Panc1 (cell line): ENCODE measurements at regions not wholly inside any gene's neighbourhood (a gene's known extent, or its start where the extent isn't known, plus 50 kb on each side); places are given as distances from the start of the nearest gene placed in this dataset.

Experiments
- ATAC-seq: fragments of 200-7000 bp; cut with Tn5 transposase; 2 replicates; pipeline ENCODE4 v1.9.1; 2020; ENCODE audit warnings: mild to moderate bottlenecking, moderate library complexity
- BruUV-seq: library from RNA; stranded (reverse); fragments of 400-500 nt; replicated peaks from 2 replicates; lab custom pipeline; 2021; lab: Mats Ljungman, UMichigan
- CTCF ChIA-PET: fragments of 300-600 bp; sonication (Branson Sonifier 250); formaldehyde crosslinking; loops from one replicate; lab custom pipeline; 2022; ENCODE audit warnings: antibody characterized with exemption; lab: Charles Lee
- POLR2A ChIA-PET: fragments of 300-600 bp; sonication (Branson Sonifier 250); formaldehyde crosslinking; loops from one replicate; lab custom pipeline; 2022; ENCODE audit warnings: antibody characterized with exemption; lab: Charles Lee
- DNase-seq: peaks from one replicate; pipeline ENCODE4 v3.0.0-alpha.2; 2010; ENCODE audit warnings: low read depth, low spot score
- H3K27ac ChIP-seq: 2 replicates; pipeline ENCODE4 v1.5.1; 2011; ENCODE audit warnings: mild to moderate bottlenecking, low read length, inconsistent platforms
- H3K27me3 ChIP-seq: fragments of 200-500 bp; sonication (Bioruptor generic); 2 replicates; pipeline ENCODE4 v1.6.0; 2014; ENCODE audit warnings: low read length, inconsistent platforms; ENCODE audit not compliant: control insufficient read depth, insufficient read depth
- H3K36me3 ChIP-seq: fragments of 200-500 bp; sonication (Bioruptor generic); 2 replicates; pipeline ENCODE4 v1.5.1; 2014; ENCODE audit warnings: inconsistent platforms, mild to moderate bottlenecking, low read length, moderate library complexity; ENCODE audit not compliant: control insufficient read depth, insufficient read depth
- H3K4me1 ChIP-seq: 2 replicates; pipeline ENCODE4 v1.5.1; 2011; ENCODE audit warnings: inconsistent platforms, mild to moderate bottlenecking, low read length, moderate library complexity; ENCODE audit not compliant: control insufficient read depth, insufficient read depth
- H3K4me3 ChIP-seq, 2 experiments: 2 replicates each; pipeline ENCODE4 v1.5.1; 2011 to 2012; ENCODE audit warnings: low read depth in 2 of 2, low read length in 2 of 2, mild to moderate bottlenecking in 2 of 2, inconsistent platforms in 1 of 2, moderate library complexity in 1 of 2
- H3K9me3 ChIP-seq: fragments of 200-500 bp; sonication (Bioruptor generic); 2 replicates; pipeline ENCODE4 v1.5.1; 2014; ENCODE audit warnings: low read depth, mild to moderate bottlenecking, inconsistent platforms, low read length, moderate library complexity; ENCODE audit not compliant: control insufficient read depth, insufficient read depth
- CTCF ChIP-seq: fragments of 450-650 bp; IDR thresholded peaks from 2 replicates; pipeline ENCODE4 v1.5.1; 2017; ENCODE audit warnings: mild to moderate bottlenecking
- POLR2AphosphoS5 ChIP-seq: IDR thresholded peaks from 2 replicates; pipeline ENCODE4 v1.6.1; 2012; ENCODE audit warnings: mild to moderate bottlenecking, low read depth, low read length, moderate library complexity
- SIN3A ChIP-seq: IDR thresholded peaks from 2 replicates; pipeline ENCODE4 v1.6.1; 2012; ENCODE audit warnings: low read depth, mild to moderate bottlenecking, low read length, moderate library complexity, borderline replicate concordance; ENCODE audit not compliant: insufficient read depth
- TCF7L2 ChIP-seq: IDR thresholded peaks from 2 replicates; pipeline ENCODE4 v1.6.1; 2011; ENCODE audit warnings: mild to moderate bottlenecking, low read depth, low read length, inconsistent platforms
- in situ Hi-C: cut with HindIII; loops from 2 replicates; pipeline ENCODE4 v1.10.0; 2016; ENCODE audit warnings: low sequenced_read_pairs, low pct_unique_long_range_greater_than_20kb
- intact Hi-C: fragments of 100-400 bp; cut with micrococcal nuclease; formaldehyde crosslinking; loops from one replicate; pipeline ENCODE4 v1.10.0; 2022; ENCODE audit not compliant: unreplicated experiment
- TF ChIP-seq, protein P1 (sequence below), 2 experiments: IDR thresholded peaks; 2 replicates each; pipeline ENCODE4 v1.6.1; 2011 to 2012; ENCODE audit warnings: low read depth in 2 of 2, control low read depth in 1 of 2, low read length in 1 of 2, mild to moderate bottlenecking in 1 of 2, moderate library complexity in 1 of 2; ENCODE audit not compliant: insufficient read depth in 1 of 2

DNA sequence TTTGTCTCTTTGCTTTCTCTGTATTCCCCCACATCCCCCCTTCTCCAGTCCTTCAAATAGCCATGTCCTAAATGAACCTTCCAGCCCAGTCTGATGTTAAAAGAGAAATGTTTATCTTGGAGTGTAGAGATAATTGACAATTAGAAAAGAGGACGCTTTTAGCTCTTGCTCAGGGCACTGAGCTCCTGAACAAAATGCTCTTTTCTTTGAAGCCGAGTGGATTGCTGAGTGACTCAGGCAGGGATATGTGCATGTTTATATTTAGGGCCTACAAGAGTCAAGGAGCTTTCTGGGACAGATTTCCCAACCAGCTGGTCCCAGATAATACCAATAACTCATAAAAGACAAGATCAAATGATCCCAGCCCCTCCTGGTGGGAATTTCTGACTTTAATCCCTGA lies 88.0 kb upstream of the SETBP1 start:
- BruUV-seq = no TSS peak
- in situ Hi-C loops = no loop called here
- ATAC-seq (no peak), DNase-seq (no peak)
- ChIA-PET CTCF (no interaction called here), POLR2A (no interaction called here)
- intact Hi-C loops = no loop called here
- no peaks in the 10 kb centered on the region for H3K4me1 ChIP-seq
- H3K4me3 ChIP-seq = no peak overlapping the region
- no peak overlapping the region for H3K27ac ChIP-seq
- H3K36me3 ChIP-seq = no peaks in the 10 kb centered on the region
- H3K9me3 ChIP-seq = no peaks in the 10 kb centered on the region
- no peak for TF ChIP-seq POLR2AphosphoS5
- TF ChIP-seq TCF7L2 = no peak
- TF ChIP-seq SIN3A = no peak
- TF ChIP-seq, protein P1, sequence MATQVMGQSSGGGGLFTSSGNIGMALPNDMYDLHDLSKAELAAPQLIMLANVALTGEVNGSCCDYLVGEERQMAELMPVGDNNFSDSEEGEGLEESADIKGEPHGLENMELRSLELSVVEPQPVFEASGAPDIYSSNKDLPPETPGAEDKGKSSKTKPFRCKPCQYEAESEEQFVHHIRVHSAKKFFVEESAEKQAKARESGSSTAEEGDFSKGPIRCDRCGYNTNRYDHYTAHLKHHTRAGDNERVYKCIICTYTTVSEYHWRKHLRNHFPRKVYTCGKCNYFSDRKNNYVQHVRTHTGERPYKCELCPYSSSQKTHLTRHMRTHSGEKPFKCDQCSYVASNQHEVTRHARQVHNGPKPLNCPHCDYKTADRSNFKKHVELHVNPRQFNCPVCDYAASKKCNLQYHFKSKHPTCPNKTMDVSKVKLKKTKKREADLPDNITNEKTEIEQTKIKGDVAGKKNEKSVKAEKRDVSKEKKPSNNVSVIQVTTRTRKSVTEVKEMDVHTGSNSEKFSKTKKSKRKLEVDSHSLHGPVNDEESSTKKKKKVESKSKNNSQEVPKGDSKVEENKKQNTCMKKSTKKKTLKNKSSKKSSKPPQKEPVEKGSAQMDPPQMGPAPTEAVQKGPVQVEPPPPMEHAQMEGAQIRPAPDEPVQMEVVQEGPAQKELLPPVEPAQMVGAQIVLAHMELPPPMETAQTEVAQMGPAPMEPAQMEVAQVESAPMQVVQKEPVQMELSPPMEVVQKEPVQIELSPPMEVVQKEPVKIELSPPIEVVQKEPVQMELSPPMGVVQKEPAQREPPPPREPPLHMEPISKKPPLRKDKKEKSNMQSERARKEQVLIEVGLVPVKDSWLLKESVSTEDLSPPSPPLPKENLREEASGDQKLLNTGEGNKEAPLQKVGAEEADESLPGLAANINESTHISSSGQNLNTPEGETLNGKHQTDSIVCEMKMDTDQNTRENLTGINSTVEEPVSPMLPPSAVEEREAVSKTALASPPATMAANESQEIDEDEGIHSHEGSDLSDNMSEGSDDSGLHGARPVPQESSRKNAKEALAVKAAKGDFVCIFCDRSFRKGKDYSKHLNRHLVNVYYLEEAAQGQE (IDR thresholded peaks at IDR 0.05; ENCODE audit: insufficient read depth in 1 of 2, low read depth in 2 of 2, low read length in 1 of 2) = no peak
- no peak for TF ChIP-seq CTCF
- no peaks in the 10 kb centered on the region for H3K27me3 ChIP-seq

GRCh38 chr18:44594799-44595467 lies 85.8 kb upstream of the SETBP1 start:
- ATAC-seq = no peak
- POLR2A ChIA-PET = no interaction called here
- CTCF ChIA-PET = no interaction called here
- BruUV-seq = no TSS peak
- intact Hi-C loops (no loop called here), in situ Hi-C loops (no loop called here)
- H3K27ac ChIP-seq = no peak overlapping the region
- H3K9me3 ChIP-seq = no peaks in the 10 kb centered on the region
- H3K4me3 ChIP-seq = no peak overlapping the region
- DNase-seq = no peak
- H3K36me3 ChIP-seq = no peaks in the 10 kb centered on the region
- no peaks in the 10 kb centered on the region for H3K27me3 ChIP-seq
- TF ChIP-seq CTCF = no peak
- TF ChIP-seq TCF7L2 = no peak
- TF ChIP-seq, protein P1 (IDR thresholded peaks at IDR 0.05; ENCODE audit: insufficient read depth in 1 of 2, low read depth in 2 of 2, low read length in 1 of 2) = no peak
- TF ChIP-seq POLR2AphosphoS5 = no peak
- no peak for TF ChIP-seq SIN3A
- no peaks in the 10 kb centered on the region for H3K4me1 ChIP-seq
